WERI-Rb-1 (cell line): ENCODE measurements at regions not wholly inside any gene's neighbourhood (a gene's known extent, or its start where the extent isn't known, plus 50 kb on each side); places are given as distances from the start of the nearest gene placed in this dataset.
A peak's percentile ranks its signal among the peaks of the same experiment; 100 is the strongest.

Source experiments
- DNase-seq: peaks from one replicate; pipeline ENCODE4 v3.0.0-alpha.2; 2020
- H3K27ac ChIP-seq: fragments of 250-450 bp; sonication (Bioruptor Pico); 2 replicates; pipeline ENCODE4 v1.5.1; 2020; ENCODE audit warnings: mild to moderate bottlenecking, moderate library complexity
- H3K27me3 ChIP-seq: fragments of 250-450 bp; sonication (Bioruptor Pico); 2 replicates; pipeline ENCODE4 v1.5.1; 2021; ENCODE audit warnings: mild to moderate bottlenecking, low read depth, moderate library complexity; ENCODE audit not compliant: insufficient read depth, severe bottlenecking
- H3K36me3 ChIP-seq: fragments of 250-450 bp; sonication (Bioruptor Pico); 2 replicates; pipeline ENCODE4 v1.5.1; 2020; ENCODE audit warnings: mild to moderate bottlenecking, moderate library complexity
- H3K4me3 ChIP-seq: 2 replicates; pipeline ENCODE4 v1.5.1; 2011; ENCODE audit warnings: low read depth, mild to moderate bottlenecking, control low read depth, low read length
- H3K9me3 ChIP-seq: fragments of 250-450 bp; sonication (Bioruptor Pico); 2 replicates; pipeline ENCODE4 v1.5.1; 2021; ENCODE audit warnings: mild to moderate bottlenecking, moderate library complexity; ENCODE audit not compliant: severe bottlenecking
- TF ChIP-seq, protein P1 (sequence below): IDR thresholded peaks from 2 replicates; pipeline ENCODE4 v1.5.1; 2011; ENCODE audit warnings: low read depth, mild to moderate bottlenecking, control low read depth, inconsistent platforms, low read length

- Histone ChIP-seq H3K27me3 (no peaks in the 10 kb centered on the region), H3K36me3 (no peaks in the 10 kb centered on the region), H3K27ac (no peak overlapping the region), H3K9me3 (peaks cover 10% of the 10 kb centered on the region), H3K4me3 (no peak overlapping the region)
- TF ChIP-seq, protein P1, sequence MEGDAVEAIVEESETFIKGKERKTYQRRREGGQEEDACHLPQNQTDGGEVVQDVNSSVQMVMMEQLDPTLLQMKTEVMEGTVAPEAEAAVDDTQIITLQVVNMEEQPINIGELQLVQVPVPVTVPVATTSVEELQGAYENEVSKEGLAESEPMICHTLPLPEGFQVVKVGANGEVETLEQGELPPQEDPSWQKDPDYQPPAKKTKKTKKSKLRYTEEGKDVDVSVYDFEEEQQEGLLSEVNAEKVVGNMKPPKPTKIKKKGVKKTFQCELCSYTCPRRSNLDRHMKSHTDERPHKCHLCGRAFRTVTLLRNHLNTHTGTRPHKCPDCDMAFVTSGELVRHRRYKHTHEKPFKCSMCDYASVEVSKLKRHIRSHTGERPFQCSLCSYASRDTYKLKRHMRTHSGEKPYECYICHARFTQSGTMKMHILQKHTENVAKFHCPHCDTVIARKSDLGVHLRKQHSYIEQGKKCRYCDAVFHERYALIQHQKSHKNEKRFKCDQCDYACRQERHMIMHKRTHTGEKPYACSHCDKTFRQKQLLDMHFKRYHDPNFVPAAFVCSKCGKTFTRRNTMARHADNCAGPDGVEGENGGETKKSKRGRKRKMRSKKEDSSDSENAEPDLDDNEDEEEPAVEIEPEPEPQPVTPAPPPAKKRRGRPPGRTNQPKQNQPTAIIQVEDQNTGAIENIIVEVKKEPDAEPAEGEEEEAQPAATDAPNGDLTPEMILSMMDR, result no peak
- no peak for DNase-seq
Measured at GRCh38 chr12:78795934-78796445, 68.6 kb upstream of the SYT1 start.

- Histone ChIP-seq H3K36me3 (no peaks in the 10 kb centered on the region), H3K27me3 (no peaks in the 10 kb centered on the region), H3K4me3 (no peak overlapping the region), H3K27ac (no peak overlapping the region), H3K9me3 (peaks cover 10% of the 10 kb centered on the region)
- TF ChIP-seq, protein P1, result no peak
- DNase-seq, result no peak
Measured at GRCh38 chr12:78797196-78797931, 67.2 kb upstream of the SYT1 start.

GRCh38 chr12:78799649-78800048 is 64.9 kb upstream of the SYT1 start:
- Histone ChIP-seq H3K27ac (peak overlapping the region; percentile 46), H3K4me3 (no peak overlapping the region), H3K9me3 (peaks cover 4% of the 10 kb centered on the region), H3K36me3 (no peaks in the 10 kb centered on the region), H3K27me3 (no peaks in the 10 kb centered on the region)
- peak; percentile 61 for DNase-seq
- TF ChIP-seq, protein P1, result no peak

GRCh38 chr12:78802593-78802992 is 62.0 kb upstream of the SYT1 start:
- H3K27ac ChIP-seq, result no peak overlapping the region
- no peaks in the 10 kb centered on the region for H3K9me3 ChIP-seq
- no peaks in the 10 kb centered on the region for H3K27me3 ChIP-seq
- TF ChIP-seq, protein P1, result no peak
- no peaks in the 10 kb centered on the region for H3K36me3 ChIP-seq
- no peak overlapping the region for H3K4me3 ChIP-seq
- peak; percentile 62 for DNase-seq

- TF ChIP-seq, protein P1, result no peak
- Histone ChIP-seq H3K27me3 (no peaks in the 10 kb centered on the region), H3K36me3 (no peaks in the 10 kb centered on the region), H3K9me3 (no peaks in the 10 kb centered on the region), H3K4me3 (no peak overlapping the region), H3K27ac (no peak overlapping the region)
- DNase-seq, result no peak
Measured at GRCh38 chr12:78804262-78804661, 60.3 kb upstream of the SYT1 start.
